Natural killer cell treated with Interleukin-12 subunit alpha and Interleukin-12 subunit beta and Interleukin-15 and Interleukin-18, amount 100 ng/mL, for 72 hours (primary cell): ENCODE measurements at regions not wholly inside any gene's neighbourhood (a gene's known extent, or its start where the extent isn't known, plus 50 kb on each side); places are given as distances from the start of the nearest gene placed in this dataset.

Experiments used
- ATAC-seq, 2 donors: fragments of 150-1000 bp; cut with Tn5 transposase in 1 of 2; sonication (Bioruptor Pico), chemical (Tn5 transposase) in 1 of 2; 2 replicates each; pipeline ENCODE4 v1.10.0; 2021
- DNase-seq: peaks from one replicate; pipeline ENCODE4 v3.0.0; 2022; ENCODE audit warnings: low spot score
- H3K27ac Mint-ChIP-seq, 2 donors: 1 replicate in 1 of 2; 2 replicates in 1 of 2; pipeline ENCODE4 v1.8.0; 2022; ENCODE audit warnings: mixed read lengths in 2 of 2, mild to moderate bottlenecking in 1 of 2, moderate library complexity in 1 of 2
- H3K27me3 Mint-ChIP-seq, 2 donors: 1 replicate in 1 of 2; 2 replicates in 1 of 2; pipeline ENCODE4 v1.8.0; 2022; ENCODE audit warnings: mixed read lengths in 2 of 2
- H3K36me3 Mint-ChIP-seq: one replicate; pipeline ENCODE4 v1.8.0; 2022; ENCODE audit warnings: mixed read lengths
- H3K4me1 Mint-ChIP-seq, 2 donors: 1 replicate in 1 of 2; 2 replicates in 1 of 2; pipeline ENCODE4 v1.8.0; 2022; ENCODE audit warnings: low read depth in 2 of 2, mixed read lengths in 2 of 2, mild to moderate bottlenecking in 1 of 2
- H3K4me3 Mint-ChIP-seq: one replicate; pipeline ENCODE4 v1.8.0; 2022; ENCODE audit warnings: mixed read lengths
- H3K9me3 Mint-ChIP-seq: 2 replicates; pipeline ENCODE4 v1.8.0; 2022; ENCODE audit warnings: mixed read lengths

DNA sequence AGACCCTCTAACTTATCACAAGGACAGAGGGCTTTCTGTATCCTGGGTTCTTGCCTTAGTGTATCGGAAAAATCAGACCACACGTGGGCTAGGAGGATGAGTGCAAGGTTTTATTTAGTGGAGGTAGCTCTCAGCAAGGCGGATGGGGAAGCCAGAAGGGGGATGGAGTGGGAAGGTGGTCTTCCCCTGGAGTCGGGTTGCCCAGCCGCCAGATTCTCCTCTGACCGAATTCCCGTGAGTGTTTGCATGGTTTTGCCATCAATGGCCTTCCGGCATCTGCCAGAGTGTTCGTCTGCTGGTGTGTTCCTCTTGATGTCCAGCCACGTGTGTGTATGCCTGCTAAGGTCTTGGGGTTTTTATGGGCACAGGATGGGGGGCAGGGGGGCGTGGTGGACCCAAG lies 1335.1 kb upstream of the SPRY2 start:
- H3K4me1 Mint-ChIP-seq = no peaks in the 10 kb centered on the region
- peaks cover 5% of the 10 kb centered on the region for H3K36me3 Mint-ChIP-seq
- H3K27ac Mint-ChIP-seq = no peak overlapping the region
- no peak overlapping the region for H3K4me3 Mint-ChIP-seq
- ATAC-seq (no peak), DNase-seq (no peak)
- H3K27me3 Mint-ChIP-seq = no peaks in the 10 kb centered on the region
- peaks cover 9% of the 10 kb centered on the region for H3K9me3 Mint-ChIP-seq

- H3K36me3 Mint-ChIP-seq = peaks cover 4% of the 10 kb centered on the region
- no peaks in the 10 kb centered on the region for H3K4me1 Mint-ChIP-seq
- DNase-seq (no peak), ATAC-seq (no peak)
- H3K4me3 Mint-ChIP-seq = no peak overlapping the region
- no peaks in the 10 kb centered on the region for H3K27me3 Mint-ChIP-seq
- peaks cover 20% of the 10 kb centered on the region for H3K9me3 Mint-ChIP-seq
- no peak overlapping the region for H3K27ac Mint-ChIP-seq
Observed at GRCh38 chr13:81671064-81671463, 1330.1 kb upstream of the SPRY2 start.

- H3K27ac Mint-ChIP-seq = no peak overlapping the region
Observed at GRCh38 chr13:81670048-81670447, 1329.1 kb upstream of the SPRY2 start.

GRCh38 chr13:81664872-81665271 lies 1323.9 kb upstream of the SPRY2 start:
- no peak overlapping the region for H3K27ac Mint-ChIP-seq
- H3K27me3 Mint-ChIP-seq = no peaks in the 10 kb centered on the region
- no peak for DNase-seq
- peaks cover 13% of the 10 kb centered on the region for H3K9me3 Mint-ChIP-seq
- no peak for ATAC-seq
- H3K4me1 Mint-ChIP-seq = no peaks in the 10 kb centered on the region
- peaks cover 10% of the 10 kb centered on the region for H3K36me3 Mint-ChIP-seq
- H3K4me3 Mint-ChIP-seq = no peak overlapping the region

More at GRCh38 chr13:81670048-81670447, 1329.1 kb upstream of the SPRY2 start:
- no peak overlapping the region for H3K4me3 Mint-ChIP-seq
- ATAC-seq (no peak), DNase-seq (no peak)
- H3K27me3 Mint-ChIP-seq = no peaks in the 10 kb centered on the region
- H3K36me3 Mint-ChIP-seq = peaks cover 4% of the 10 kb centered on the region
- H3K4me1 Mint-ChIP-seq = no peaks in the 10 kb centered on the region
- peaks cover 20% of the 10 kb centered on the region for H3K9me3 Mint-ChIP-seq

DNA sequence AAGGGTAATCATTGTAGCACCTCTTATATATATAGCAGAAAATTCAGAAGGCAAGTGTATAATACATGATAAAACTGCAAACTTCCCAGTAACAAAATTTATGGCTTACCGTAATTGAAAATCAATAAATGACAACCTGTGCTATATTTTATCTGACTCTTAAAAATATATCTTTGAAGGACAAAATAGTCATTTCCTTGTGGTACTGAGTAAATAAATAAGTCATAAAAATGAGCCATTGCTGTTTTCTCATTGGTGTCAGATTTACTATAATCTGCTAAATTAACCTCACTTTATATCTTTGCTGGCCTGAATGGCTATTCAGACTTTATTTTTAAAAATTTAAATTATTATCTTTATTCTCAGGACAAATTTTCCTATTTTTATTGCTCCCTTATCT lies 1319.1 kb upstream of the SPRY2 start:
- Mint-ChIP-seq H3K4me1 (no peaks in the 10 kb centered on the region), H3K9me3 (peaks cover 15% of the 10 kb centered on the region), H3K36me3 (peaks cover 12% of the 10 kb centered on the region), H3K4me3 (no peak overlapping the region), H3K27ac (no peak overlapping the region), H3K27me3 (no peaks in the 10 kb centered on the region)
- DNase-seq (no peak), ATAC-seq (no peak)

- no peak for ATAC-seq
Observed at GRCh38 chr13:81658598-81659370, 1317.9 kb upstream of the SPRY2 start.

GRCh38 chr13:81639984-81640582 lies 1299.2 kb upstream of the SPRY2 start:
- ATAC-seq (no peak), DNase-seq (no peak)
- Mint-ChIP-seq H3K27ac (no peak overlapping the region), H3K4me3 (no peak overlapping the region), H3K27me3 (no peaks in the 10 kb centered on the region), H3K9me3 (peaks cover 9% of the 10 kb centered on the region), H3K36me3 (no peaks in the 10 kb centered on the region), H3K4me1 (no peaks in the 10 kb centered on the region)

More at GRCh38 chr13:81658598-81659370, 1317.9 kb upstream of the SPRY2 start:
- no peak for DNase-seq
- H3K4me1 Mint-ChIP-seq = no peaks in the 10 kb centered on the region
- H3K9me3 Mint-ChIP-seq = peaks cover 17% of the 10 kb centered on the region
- no peak overlapping the region for H3K27ac Mint-ChIP-seq
- no peaks in the 10 kb centered on the region for H3K27me3 Mint-ChIP-seq
- H3K4me3 Mint-ChIP-seq = no peak overlapping the region
- peaks cover 12% of the 10 kb centered on the region for H3K36me3 Mint-ChIP-seq

GRCh38 chr13:81637457-81637856 lies 1296.5 kb upstream of the SPRY2 start:
- no peak overlapping the region for H3K27ac Mint-ChIP-seq
- peaks cover 17% of the 10 kb centered on the region for H3K9me3 Mint-ChIP-seq
- no peak for ATAC-seq
- no peak for DNase-seq
- H3K4me1 Mint-ChIP-seq = no peaks in the 10 kb centered on the region
- no peaks in the 10 kb centered on the region for H3K36me3 Mint-ChIP-seq
- no peak overlapping the region for H3K4me3 Mint-ChIP-seq
- no peaks in the 10 kb centered on the region for H3K27me3 Mint-ChIP-seq

GRCh38 chr13:81636120-81636519 lies 1295.2 kb upstream of the SPRY2 start:
- H3K27ac Mint-ChIP-seq = no peak overlapping the region
- no peak for DNase-seq
- ATAC-seq = no peak

GRCh38 chr13:81615031-81615430 lies 1274.1 kb upstream of the SPRY2 start:
- peaks cover 10% of the 10 kb centered on the region for H3K9me3 Mint-ChIP-seq
- H3K27me3 Mint-ChIP-seq = no peaks in the 10 kb centered on the region
- ATAC-seq = no peak
- H3K4me1 Mint-ChIP-seq = no peaks in the 10 kb centered on the region
- no peak overlapping the region for H3K4me3 Mint-ChIP-seq
- H3K27ac Mint-ChIP-seq = no peak overlapping the region
- DNase-seq = no peak
- no peaks in the 10 kb centered on the region for H3K36me3 Mint-ChIP-seq

More at GRCh38 chr13:81636120-81636519, 1295.2 kb upstream of the SPRY2 start:
- H3K36me3 Mint-ChIP-seq = no peaks in the 10 kb centered on the region
- H3K4me3 Mint-ChIP-seq = no peak overlapping the region
- H3K4me1 Mint-ChIP-seq = no peaks in the 10 kb centered on the region
- H3K27me3 Mint-ChIP-seq = no peaks in the 10 kb centered on the region
- peaks cover 18% of the 10 kb centered on the region for H3K9me3 Mint-ChIP-seq

- no peaks in the 10 kb centered on the region for H3K27me3 Mint-ChIP-seq
- H3K4me1 Mint-ChIP-seq = no peaks in the 10 kb centered on the region
- ATAC-seq = no peak
- H3K9me3 Mint-ChIP-seq = peaks cover 7% of the 10 kb centered on the region
- H3K27ac Mint-ChIP-seq = no peak overlapping the region
- H3K4me3 Mint-ChIP-seq = no peak overlapping the region
- no peak for DNase-seq
- H3K36me3 Mint-ChIP-seq = no peaks in the 10 kb centered on the region
Observed at GRCh38 chr13:81610644-81611043, 1269.7 kb upstream of the SPRY2 start.

- no peak overlapping the region for H3K27ac Mint-ChIP-seq
- DNase-seq = no peak
- H3K36me3 Mint-ChIP-seq = no peaks in the 10 kb centered on the region
- H3K9me3 Mint-ChIP-seq = peaks cover 1% of the 10 kb centered on the region
- H3K27me3 Mint-ChIP-seq = no peaks in the 10 kb centered on the region
- no peaks in the 10 kb centered on the region for H3K4me1 Mint-ChIP-seq
- H3K4me3 Mint-ChIP-seq = no peak overlapping the region
- no peak for ATAC-seq
Observed at GRCh38 chr13:81609335-81609734, 1268.4 kb upstream of the SPRY2 start.

DNA sequence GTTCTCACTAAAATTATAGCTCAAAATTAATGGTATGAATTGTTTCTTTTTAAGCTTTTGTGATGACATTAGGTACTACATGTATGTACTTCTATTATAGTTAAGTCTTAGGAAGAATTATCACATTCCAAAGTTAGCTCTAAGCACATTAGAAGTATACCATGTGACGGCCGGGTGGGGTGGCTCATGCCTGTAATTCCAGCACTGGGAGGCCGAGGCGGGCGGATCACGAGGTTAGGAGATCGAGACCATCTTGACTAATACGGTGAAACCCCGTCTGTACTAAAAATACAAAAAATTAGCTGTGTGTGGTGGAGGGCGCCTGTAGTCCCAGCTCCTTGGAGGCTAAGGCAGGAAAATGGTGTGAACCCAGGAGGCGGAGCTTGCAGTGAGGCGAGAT lies 1265.1 kb upstream of the SPRY2 start:
- H3K4me1 Mint-ChIP-seq = no peaks in the 10 kb centered on the region
- H3K4me3 Mint-ChIP-seq = no peak overlapping the region
- no peak overlapping the region for H3K27ac Mint-ChIP-seq
- no peak for DNase-seq
- no peaks in the 10 kb centered on the region for H3K36me3 Mint-ChIP-seq
- H3K9me3 Mint-ChIP-seq = no peaks in the 10 kb centered on the region
- H3K27me3 Mint-ChIP-seq = no peaks in the 10 kb centered on the region
- no peak for ATAC-seq

- ATAC-seq (no peak), DNase-seq (no peak)
- H3K27me3 Mint-ChIP-seq = no peaks in the 10 kb centered on the region
- peaks cover 6% of the 10 kb centered on the region for H3K9me3 Mint-ChIP-seq
- H3K27ac Mint-ChIP-seq = no peak overlapping the region
- no peak overlapping the region for H3K4me3 Mint-ChIP-seq
- no peaks in the 10 kb centered on the region for H3K4me1 Mint-ChIP-seq
- no peaks in the 10 kb centered on the region for H3K36me3 Mint-ChIP-seq
Observed at GRCh38 chr13:81602241-81602640, 1261.3 kb upstream of the SPRY2 start.
